ENCODE measurements at regions not wholly inside any gene's neighbourhood (a gene's known extent, or its start where the extent isn't known, plus 50 kb on each side); places are given as distances from the start of the nearest gene placed in this dataset.

DNA sequence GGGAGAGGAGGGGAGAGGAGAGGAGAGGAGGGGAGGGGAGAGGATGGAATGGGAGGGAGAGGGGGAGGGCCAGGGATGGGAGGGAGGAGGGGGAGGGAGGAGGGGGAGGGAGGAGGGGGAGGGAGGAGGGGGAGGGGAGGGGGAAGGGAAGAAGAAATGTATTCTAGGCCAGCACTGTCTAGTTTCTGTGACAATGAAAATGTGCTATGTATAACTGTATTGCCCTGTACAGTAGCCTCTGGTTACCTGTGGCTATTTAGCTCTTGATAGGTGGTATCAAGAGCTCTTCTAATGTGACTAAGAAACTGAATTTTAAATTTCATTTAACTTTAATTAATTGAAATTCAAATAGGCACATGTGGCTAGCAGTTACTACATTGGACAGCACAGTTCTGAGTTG lies 143.1 kb downstream of the BTC start:
- TF ChIP-seq, protein P1, sequence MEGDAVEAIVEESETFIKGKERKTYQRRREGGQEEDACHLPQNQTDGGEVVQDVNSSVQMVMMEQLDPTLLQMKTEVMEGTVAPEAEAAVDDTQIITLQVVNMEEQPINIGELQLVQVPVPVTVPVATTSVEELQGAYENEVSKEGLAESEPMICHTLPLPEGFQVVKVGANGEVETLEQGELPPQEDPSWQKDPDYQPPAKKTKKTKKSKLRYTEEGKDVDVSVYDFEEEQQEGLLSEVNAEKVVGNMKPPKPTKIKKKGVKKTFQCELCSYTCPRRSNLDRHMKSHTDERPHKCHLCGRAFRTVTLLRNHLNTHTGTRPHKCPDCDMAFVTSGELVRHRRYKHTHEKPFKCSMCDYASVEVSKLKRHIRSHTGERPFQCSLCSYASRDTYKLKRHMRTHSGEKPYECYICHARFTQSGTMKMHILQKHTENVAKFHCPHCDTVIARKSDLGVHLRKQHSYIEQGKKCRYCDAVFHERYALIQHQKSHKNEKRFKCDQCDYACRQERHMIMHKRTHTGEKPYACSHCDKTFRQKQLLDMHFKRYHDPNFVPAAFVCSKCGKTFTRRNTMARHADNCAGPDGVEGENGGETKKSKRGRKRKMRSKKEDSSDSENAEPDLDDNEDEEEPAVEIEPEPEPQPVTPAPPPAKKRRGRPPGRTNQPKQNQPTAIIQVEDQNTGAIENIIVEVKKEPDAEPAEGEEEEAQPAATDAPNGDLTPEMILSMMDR (IDR thresholded peaks at IDR 0.05; ENCODE audit: low read length), result no peak
- TF ChIP-seq EZH2 (IDR thresholded peaks at IDR 0.05; ENCODE audit: borderline replicate concordance, low read length), result no peak
